Adrenal gland (tissue), 9 donors: ENCODE measurements at regions not wholly inside any gene's neighbourhood (a gene's known extent, or its start where the extent isn't known, plus 50 kb on each side); places are given as distances from the start of the nearest gene placed in this dataset.

Source experiments
- DNase-seq, 7 donors: peaks; one replicate each; pipeline ENCODE4 v3.0.0-alpha.2; 2019 to 2020
- H3K27ac ChIP-seq, 5 donors: fragments of 200-600 bp; sonication (generic) in 4 of 5; 1 replicate in 3 of 5; 2 replicates in 2 of 5; pipeline versions ENCODE4 v1.5.1 to v1.8.0; 2016 to 2020; ENCODE audit warnings: mild to moderate bottlenecking in 1 of 5
- H3K27me3 ChIP-seq: fragments of 200-600 bp; 2 replicates; pipeline ENCODE4 v1.8.0; 2021
- H3K36me3 ChIP-seq, 2 donors: fragments of 200-600 bp; replicated peaks in 1 of 2; 1 replicate in 1 of 2; 2 replicates in 1 of 2; pipeline versions ENCODE4 v1.5.1 to v1.8.0; 2018 to 2022
- H3K4me1 ChIP-seq, 2 donors: fragments of 200-600 bp; replicated peaks in 1 of 2; 1 replicate in 1 of 2; 2 replicates in 1 of 2; pipeline versions ENCODE4 v1.5.1 to v1.8.0; 2018 to 2021
- H3K4me3 ChIP-seq, 4 donors: fragments of 200-600 bp; sonication (generic) in 3 of 4; one replicate each; pipeline ENCODE4 v1.5.1; 2016 to 2018
- H3K9me3 ChIP-seq, 3 donors: fragments of 200-600 bp; sonication (generic) in 1 of 3; replicated peaks in 1 of 3; 1 replicate in 2 of 3; 2 replicates in 1 of 3; pipeline versions ENCODE4 v1.5.1 to v1.8.0; 2016 to 2021
- POLR2A ChIP-seq, 2 donors: fragments of 450-650 bp; IDR thresholded peaks; one replicate each; pipeline ENCODE4 v1.6.1; 2017; ENCODE audit warnings: antibody characterized with exemption in 2 of 2, mild to moderate bottlenecking in 2 of 2, moderate library complexity in 1 of 2
- WGBS, 4 donors: extraction: QIAGEN DNeasy Blood & Tissue Kit in 2 of 4; methylation state at CpG; one replicate each; pipeline versions ENCODE4 v1.1.5 to v1.1.7; 2013 to 2017; 5-methylcytosine and 5-hydroxymethylcytosine counted together
- intact Hi-C, 2 donors: fragments of 100-400 bp; cut with DNase I; formaldehyde crosslinking; loops; one replicate each; pipeline versions ENCODE4 v1.14.1 to v1.15.0; 2022 to 2023
- TF ChIP-seq, protein P1 (sequence below), 6 experiments: fragments of 450-650 bp in 4 of 6; fragments of 200-600 bp in 2 of 6; sonication (generic) in 1 of 6; IDR thresholded peaks; 1 replicate in 5 of 6; 2 replicates in 1 of 6; pipeline versions ENCODE4 v1.5.1 to v1.8.0; 2016 to 2021; ENCODE audit warnings: antibody characterized with exemption in 6 of 6, mild to moderate bottlenecking in 2 of 6, moderate library complexity in 1 of 6
- donor health status: healthy with polysubstance abuse.
- donor health status: Bipolar disorder and iron deficiency.
- donor health status: DM: yes; HTN: yes; CAD: no.
- donor health status: DM: no; HTN: no; CAD: no.
- donor health status: DM: no; HTN: no; CAD: no.

GRCh38 chr6:80932359-80932758 lies 820.1 kb downstream of the TENT5A start:
- intact Hi-C loops, result no loop called here
- no peak for TF ChIP-seq POLR2A (IDR thresholded peaks at IDR 0.05)
- TF ChIP-seq, protein P1, sequence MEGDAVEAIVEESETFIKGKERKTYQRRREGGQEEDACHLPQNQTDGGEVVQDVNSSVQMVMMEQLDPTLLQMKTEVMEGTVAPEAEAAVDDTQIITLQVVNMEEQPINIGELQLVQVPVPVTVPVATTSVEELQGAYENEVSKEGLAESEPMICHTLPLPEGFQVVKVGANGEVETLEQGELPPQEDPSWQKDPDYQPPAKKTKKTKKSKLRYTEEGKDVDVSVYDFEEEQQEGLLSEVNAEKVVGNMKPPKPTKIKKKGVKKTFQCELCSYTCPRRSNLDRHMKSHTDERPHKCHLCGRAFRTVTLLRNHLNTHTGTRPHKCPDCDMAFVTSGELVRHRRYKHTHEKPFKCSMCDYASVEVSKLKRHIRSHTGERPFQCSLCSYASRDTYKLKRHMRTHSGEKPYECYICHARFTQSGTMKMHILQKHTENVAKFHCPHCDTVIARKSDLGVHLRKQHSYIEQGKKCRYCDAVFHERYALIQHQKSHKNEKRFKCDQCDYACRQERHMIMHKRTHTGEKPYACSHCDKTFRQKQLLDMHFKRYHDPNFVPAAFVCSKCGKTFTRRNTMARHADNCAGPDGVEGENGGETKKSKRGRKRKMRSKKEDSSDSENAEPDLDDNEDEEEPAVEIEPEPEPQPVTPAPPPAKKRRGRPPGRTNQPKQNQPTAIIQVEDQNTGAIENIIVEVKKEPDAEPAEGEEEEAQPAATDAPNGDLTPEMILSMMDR (IDR thresholded peaks at IDR 0.05), result no peak
- Histone ChIP-seq H3K9me3 (no peaks in the 10 kb centered on the region), H3K27me3 (no peaks in the 10 kb centered on the region), H3K4me1 (no peaks in the 10 kb centered on the region), H3K36me3 (no peaks in the 10 kb centered on the region), H3K27ac (no peak overlapping the region), H3K4me3 (no peak overlapping the region)
- DNase-seq, result no peak

- H3K4me3 ChIP-seq, result no peak overlapping the region
- no peak for DNase-seq
- no peaks in the 10 kb centered on the region for H3K27me3 ChIP-seq
- H3K9me3 ChIP-seq, result no peaks in the 10 kb centered on the region
- TF ChIP-seq, protein P1 (IDR thresholded peaks at IDR 0.05), result no peak
- no peak for TF ChIP-seq POLR2A (IDR thresholded peaks at IDR 0.05)
- H3K27ac ChIP-seq, result no peak overlapping the region
- intact Hi-C loops, result no loop called here
- no peaks in the 10 kb centered on the region for H3K4me1 ChIP-seq
- no peaks in the 10 kb centered on the region for H3K36me3 ChIP-seq
Measured at GRCh38 chr6:80930376-80930775, 822.1 kb downstream of the TENT5A start.

DNA sequence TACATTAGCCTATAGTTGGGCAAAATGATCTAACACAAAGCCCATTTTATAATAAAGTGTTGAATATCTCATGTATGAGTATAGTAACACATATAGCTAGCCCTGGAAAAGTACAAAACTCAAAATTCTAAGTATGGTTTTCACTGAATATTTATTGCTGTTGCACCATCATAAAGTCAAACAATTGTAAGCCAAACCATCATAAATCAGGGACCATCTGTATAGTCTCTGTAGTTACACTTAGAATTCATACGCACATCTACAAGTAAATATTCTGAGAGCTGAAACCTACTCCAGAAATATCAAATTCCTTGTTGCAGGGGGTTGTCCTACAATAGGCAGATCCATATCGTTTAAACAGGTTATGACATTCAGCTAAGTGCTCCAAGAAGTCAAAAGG lies 817.3 kb downstream of the BCKDHB start:
- intact Hi-C loops, result no loop called here
- 67 to 84% (median 79%) methylated on average over 2 of the region's 2 CpGs for WGBS, 4 donors
- H3K36me3 ChIP-seq, result no peaks in the 10 kb centered on the region
- no peaks in the 10 kb centered on the region for H3K27me3 ChIP-seq
- H3K27ac ChIP-seq, result no peak overlapping the region
- no peaks in the 10 kb centered on the region for H3K9me3 ChIP-seq
- TF ChIP-seq POLR2A (IDR thresholded peaks at IDR 0.05), result no peak
- TF ChIP-seq, protein P1 (IDR thresholded peaks at IDR 0.05), result no peak
- H3K4me1 ChIP-seq, result no peaks in the 10 kb centered on the region
- H3K4me3 ChIP-seq, result no peak overlapping the region
- no peak for DNase-seq

DNA sequence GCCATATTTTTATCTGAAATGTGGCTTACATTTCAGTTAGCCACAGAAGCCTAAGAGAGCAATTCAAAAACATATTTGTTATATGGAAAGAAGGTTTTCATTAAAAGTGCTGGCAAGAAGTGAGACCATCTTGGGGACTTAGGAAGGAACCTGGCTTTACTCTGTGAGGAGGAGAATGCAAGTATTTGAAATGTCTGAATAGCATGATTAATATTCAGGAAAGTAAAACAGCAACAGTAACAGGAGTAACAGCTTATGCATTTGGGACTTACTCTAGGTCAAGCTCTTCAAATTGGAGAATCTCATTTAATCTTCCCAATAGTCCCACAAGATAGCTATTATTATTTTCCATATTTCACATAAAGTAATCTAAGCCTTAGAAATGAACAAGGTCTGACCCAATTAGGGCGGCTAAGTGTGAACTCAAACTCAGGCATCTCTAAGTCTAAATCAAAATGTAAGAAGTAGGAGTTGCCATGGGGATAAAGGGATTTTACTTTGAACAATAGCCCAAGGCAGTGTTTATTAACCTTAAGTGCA lies 816.5 kb downstream of the BCKDHB start:
- H3K27me3 ChIP-seq, result no peaks in the 10 kb centered on the region
- no peak overlapping the region for H3K27ac ChIP-seq
- H3K4me3 ChIP-seq, result no peak overlapping the region
- TF ChIP-seq POLR2A (IDR thresholded peaks at IDR 0.05), result no peak
- TF ChIP-seq, protein P1 (IDR thresholded peaks at IDR 0.05), result no peak
- no peaks in the 10 kb centered on the region for H3K4me1 ChIP-seq
- no peak for DNase-seq
- 69 to 74% (median 71%) methylated on average over 1 of the region's 1 CpG for WGBS, 4 donors
- no peaks in the 10 kb centered on the region for H3K36me3 ChIP-seq
- intact Hi-C loops, result no loop called here
- no peaks in the 10 kb centered on the region for H3K9me3 ChIP-seq
